LNCaP clone FGC (cell line): ENCODE measurements at regions not wholly inside any gene's neighbourhood (a gene's known extent, or its start where the extent isn't known, plus 50 kb on each side); places are given as distances from the start of the nearest gene placed in this dataset.
A peak's percentile ranks its signal among the peaks of the same experiment; 100 is the strongest.

Experiments
- DNase-seq: peaks from one replicate; pipeline ENCODE4 v3.0.0-alpha.2; 2011; ENCODE audit warnings: low read depth
- H3K4me3 ChIP-seq: 2 replicates; pipeline ENCODE4 v1.5.1; 2011; ENCODE audit warnings: mild to moderate bottlenecking, low read depth, low read length, control low read depth
- CTCF ChIP-seq: IDR thresholded peaks from 2 replicates; pipeline ENCODE4 v1.5.1; 2012; ENCODE audit warnings: mild to moderate bottlenecking; ENCODE audit not compliant: control insufficient read depth, insufficient read depth; ENCODE audit errors: extremely low read depth

GRCh38 chr3:77807312-77807711 lies 767.4 kb downstream of the ROBO2 start:
- no peak overlapping the region for H3K4me3 ChIP-seq

GRCh38 chr3:77814845-77815244 lies 774.9 kb downstream of the ROBO2 start:
- no peak for TF ChIP-seq CTCF
- DNase-seq: no peak
- H3K4me3 ChIP-seq: no peak overlapping the region

More at GRCh38 chr3:77807312-77807711, 767.4 kb downstream of the ROBO2 start:
- DNase-seq: no peak
- no peak for TF ChIP-seq CTCF

- no peak for DNase-seq
- peak; percentile 54 for TF ChIP-seq CTCF
- no peak overlapping the region for H3K4me3 ChIP-seq
These were observed 775.6 kb downstream of the ROBO2 start for GRCh38 chr3:77815467-77815866.

GRCh38 chr3:77816366-77816765 lies 776.5 kb downstream of the ROBO2 start:
- no peak overlapping the region for H3K4me3 ChIP-seq
- TF ChIP-seq CTCF: no peak
- DNase-seq: no peak

- no peak for DNase-seq
- TF ChIP-seq CTCF: no peak
- H3K4me3 ChIP-seq: no peak overlapping the region
These were observed 785.3 kb downstream of the ROBO2 start for GRCh38 chr3:77825001-77825827.

- H3K4me3 ChIP-seq: no peak overlapping the region
- DNase-seq: no peak
- no peak for TF ChIP-seq CTCF
These were observed 796.0 kb downstream of the ROBO2 start for GRCh38 chr3:77835921-77836320.
